GM12878 (cell line): ENCODE measurements at regions not wholly inside any gene's neighbourhood (a gene's known extent, or its start where the extent isn't known, plus 50 kb on each side); places are given as distances from the start of the nearest gene placed in this dataset.

Source experiments
- ATAC-seq: fragments of 200-7000 bp; cut with Tn5 transposase; 3 replicates; pipeline ENCODE4 v1.9.1; 2020; ENCODE audit warnings: mild to moderate bottlenecking, moderate library complexity
- BruUV-seq: library from RNA; stranded (reverse); fragments of 400-500 nt; replicated peaks from 2 replicates; lab custom pipeline; 2021; lab: Mats Ljungman, UMichigan
- CTCF ChIA-PET: fragments of 300-600 bp; sonication (Branson Sonifier 250); formaldehyde crosslinking; extraction: SDS; loops from one replicate; lab custom pipeline; 2021; ENCODE audit warnings: inconsistent platforms; lab: Yijun Ruan, JAX
- POLR2A ChIA-PET: fragments of 350-600 bp; formaldehyde crosslinking; extraction: SDS; loops from one replicate; lab custom pipeline; 2021; ENCODE audit warnings: inconsistent platforms; lab: Charles Lee
- RAD21 ChIA-PET: fragments of 300-600 bp; sonication (Branson Sonifier 250); formaldehyde crosslinking; loops from one replicate; lab custom pipeline; 2023; ENCODE audit warnings: antibody characterized with exemption; ENCODE audit not compliant: unreplicated experiment; lab: Charles Lee
- SMC1A ChIA-PET: fragments of 300-600 bp; sonication (Branson Sonifier 250); formaldehyde crosslinking; loops from one replicate; lab custom pipeline; 2023; ENCODE audit not compliant: unreplicated experiment, uncharacterized antibody; lab: Charles Lee
- DNase-seq: peaks from one replicate; pipeline ENCODE4 v3.0.0-alpha.2; 2011; ENCODE audit warnings: low read depth, low spot score
- FAIRE-seq: peaks from 3 replicates; lab custom pipeline; 2011; peaks lifted over from hg19 to GRCh38; lab: Jason Lieb, UNC
- H2AFZ ChIP-seq: 2 replicates; pipeline ENCODE4 v1.6.0; 2011; ENCODE audit warnings: low read depth, low read length, control low read depth; ENCODE audit not compliant: control insufficient read depth
- H3K27ac ChIP-seq: 2 replicates; pipeline ENCODE4 v1.5.1; 2011; ENCODE audit warnings: control low read depth; ENCODE audit not compliant: control insufficient read depth, insufficient read depth
- H3K27me3 ChIP-seq, 2 experiments: replicated peaks in 1 of 2; 2 replicates each; pipeline versions ENCODE4 v1.6.0 to v1.6.1; 2011; ENCODE audit warnings: low read length in 1 of 2; ENCODE audit not compliant: control insufficient read depth in 2 of 2, insufficient read depth in 2 of 2
- H3K36me3 ChIP-seq, 2 experiments: 2 replicates each; pipeline ENCODE4 v1.5.1; 2011; ENCODE audit warnings: low read length in 1 of 2; ENCODE audit not compliant: control insufficient read depth in 2 of 2, insufficient read depth in 2 of 2
- H3K4me1 ChIP-seq: 2 replicates; pipeline ENCODE4 v1.6.1; 2011; ENCODE audit warnings: mild to moderate bottlenecking, low read length, moderate library complexity, mixed read lengths; ENCODE audit not compliant: control insufficient read depth, insufficient read depth
- H3K4me2 ChIP-seq: 2 replicates; pipeline ENCODE4 v1.6.0; 2011; ENCODE audit warnings: control low read depth; ENCODE audit not compliant: control insufficient read depth, insufficient read depth
- H3K4me3 ChIP-seq: fragments of 200-600 bp; sonication (generic); 2 replicates; pipeline ENCODE4 v1.5.1; 2016
- H3K79me2 ChIP-seq: 2 replicates; pipeline ENCODE4 v1.6.0; 2011; ENCODE audit warnings: low read length; ENCODE audit not compliant: control insufficient read depth, insufficient read depth
- H3K9ac ChIP-seq: 2 replicates; pipeline ENCODE4 v1.8.0; 2011; ENCODE audit warnings: low read length, control low read depth, mixed read lengths; ENCODE audit not compliant: control insufficient read depth, insufficient read depth
- H3K9me3 ChIP-seq: replicated peaks from 3 replicates; pipeline ENCODE4 v1.5.1; 2011; ENCODE audit warnings: mild to moderate bottlenecking, low read length; ENCODE audit not compliant: control insufficient read depth, insufficient read depth
- H4K20me1 ChIP-seq: 2 replicates; pipeline ENCODE4 v1.6.0; 2011; ENCODE audit not compliant: control insufficient read depth, insufficient read depth
- BRCA1 ChIP-seq: IDR thresholded peaks from 2 replicates; pipeline ENCODE4 v1.6.1; 2011; ENCODE audit warnings: low read depth, low read length, improper control_type of control experiment
- SMC3 ChIP-seq: IDR thresholded peaks from 2 replicates; pipeline ENCODE4 v1.6.1; 2011; ENCODE audit warnings: low read length, improper control_type of control experiment, borderline replicate concordance
- SREBF1 ChIP-seq: IDR thresholded peaks from 2 replicates; pipeline ENCODE4 v1.6.1; 2012; ENCODE audit warnings: mild to moderate bottlenecking, low read length
- STAT3 ChIP-seq: IDR thresholded peaks from 2 replicates; pipeline ENCODE4 v1.6.1; 2011; ENCODE audit warnings: low read depth, low read length, improper control_type of control experiment
- ZBTB11 ChIP-seq: fragments of 450-650 bp; formaldehyde crosslinking; IDR thresholded peaks from 2 replicates; pipeline ENCODE4 v1.5.0; 2022; ENCODE audit warnings: mild to moderate bottlenecking, missing genetic modification characterization
- WGBS: methylation state at CpG from one replicate; pipeline ENCODE4 v1.1.6; 2016; ENCODE audit warnings: low lambda C conversion rate; ENCODE audit not compliant: insufficient replicate concordance, insufficient coverage; ENCODE audit errors: missing lambda C conversion rate; 5-methylcytosine and 5-hydroxymethylcytosine counted together
- in situ Hi-C: fragments of 300-500 bp; cut with MboI; formaldehyde crosslinking; loops from 9 replicates; pipeline ENCODE4 v1.14.3; 2018; ENCODE audit warnings: mixed read lengths
- intact Hi-C: fragments of 100-400 bp; cut with micrococcal nuclease; formaldehyde crosslinking; loops from one replicate; pipeline ENCODE4 v1.14.2; 2022; ENCODE audit not compliant: unreplicated experiment
- TF ChIP-seq, protein P1 (sequence below): IDR thresholded peaks from 2 replicates; pipeline ENCODE4 v1.6.1; 2011; ENCODE audit warnings: borderline replicate concordance, low read depth, mild to moderate bottlenecking, moderate library complexity, low read length; ENCODE audit not compliant: insufficient read depth, poor library complexity, severe bottlenecking

GRCh38 chr6:147639279-147639678, 130.8 kb downstream of the SAMD5 start:
- TF ChIP-seq BRCA1: no peak
- no peak for TF ChIP-seq ZBTB11
- TF ChIP-seq SREBF1: no peak
- TF ChIP-seq STAT3: no peak
- no peak for TF ChIP-seq SMC3
- TF ChIP-seq, protein P1, sequence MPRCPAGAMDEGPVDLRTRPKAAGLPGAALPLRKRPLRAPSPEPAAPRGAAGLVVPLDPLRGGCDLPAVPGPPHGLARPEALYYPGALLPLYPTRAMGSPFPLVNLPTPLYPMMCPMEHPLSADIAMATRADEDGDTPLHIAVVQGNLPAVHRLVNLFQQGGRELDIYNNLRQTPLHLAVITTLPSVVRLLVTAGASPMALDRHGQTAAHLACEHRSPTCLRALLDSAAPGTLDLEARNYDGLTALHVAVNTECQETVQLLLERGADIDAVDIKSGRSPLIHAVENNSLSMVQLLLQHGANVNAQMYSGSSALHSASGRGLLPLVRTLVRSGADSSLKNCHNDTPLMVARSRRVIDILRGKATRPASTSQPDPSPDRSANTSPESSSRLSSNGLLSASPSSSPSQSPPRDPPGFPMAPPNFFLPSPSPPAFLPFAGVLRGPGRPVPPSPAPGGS: no peak
- TF ChIP-seq, all 136 proteins: peak for 0
- Histone ChIP-seq H3K4me1 (no peaks in the 10 kb centered on the region), H3K27ac (no peak overlapping the region), H2AFZ (no peak overlapping the region), H3K79me2 (no peaks in the 10 kb centered on the region), H3K36me3 (no peaks in the 10 kb centered on the region), H3K9me3 (no peaks in the 10 kb centered on the region), H4K20me1 (no peaks in the 10 kb centered on the region), H3K4me2 (no peak overlapping the region), H3K27me3 (no peaks in the 10 kb centered on the region; a peak in 1 of 4 replicates), H3K9ac (no peak overlapping the region), H3K4me3 (no peak overlapping the region)
- ChIA-PET CTCF (interaction anchor here (0.5 kb wide), 1 partner anchor 90 kb away, joined by 3 read pairs; no protein-coding TSS in a partner anchor), SMC1A (no interaction called here), RAD21 (no interaction called here), POLR2A (no interaction called here)
- BruUV-seq: no TSS peak
- WGBS: 14% methylated on average over 3 of the region's 3 CpGs
- intact Hi-C loops: no loop called here
- FAIRE-seq (no peak), DNase-seq (no peak), ATAC-seq (no peak)
- in situ Hi-C loops: no loop called here
